Sigmoid colon (tissue), 4 donors: ENCODE measurements at regions not wholly inside any gene's neighbourhood (a gene's known extent, or its start where the extent isn't known, plus 50 kb on each side); places are given as distances from the start of the nearest gene placed in this dataset.

Source experiments
- EP300 ChIP-seq, 4 donors: sonication (generic); formaldehyde crosslinking; IDR thresholded peaks; one replicate each; pipeline ENCODE4 v1.6.1; 2017; ENCODE audit warnings: antibody characterized with exemption in 4 of 4
- POLR2A ChIP-seq, 2 donors: fragments of 450-650 bp; IDR thresholded peaks; one replicate each; pipeline ENCODE4 v1.6.1; 2016; ENCODE audit warnings: antibody characterized with exemption in 2 of 2, mild to moderate bottlenecking in 2 of 2, moderate library complexity in 2 of 2
- POLR2AphosphoS5 ChIP-seq, 4 donors: sonication (generic); formaldehyde crosslinking; IDR thresholded peaks; one replicate each; pipeline ENCODE4 v1.6.1; 2017; ENCODE audit warnings: antibody characterized with exemption in 4 of 4
- TF ChIP-seq, protein P1 (sequence below), 4 experiments: fragments of 450-650 bp in 3 of 4; fragments of 200-600 bp in 1 of 4; IDR thresholded peaks; one replicate each; pipeline ENCODE4 v1.5.1; 2016 to 2019; ENCODE audit warnings: antibody characterized with exemption in 4 of 4, mild to moderate bottlenecking in 3 of 4, moderate library complexity in 2 of 4

DNA sequence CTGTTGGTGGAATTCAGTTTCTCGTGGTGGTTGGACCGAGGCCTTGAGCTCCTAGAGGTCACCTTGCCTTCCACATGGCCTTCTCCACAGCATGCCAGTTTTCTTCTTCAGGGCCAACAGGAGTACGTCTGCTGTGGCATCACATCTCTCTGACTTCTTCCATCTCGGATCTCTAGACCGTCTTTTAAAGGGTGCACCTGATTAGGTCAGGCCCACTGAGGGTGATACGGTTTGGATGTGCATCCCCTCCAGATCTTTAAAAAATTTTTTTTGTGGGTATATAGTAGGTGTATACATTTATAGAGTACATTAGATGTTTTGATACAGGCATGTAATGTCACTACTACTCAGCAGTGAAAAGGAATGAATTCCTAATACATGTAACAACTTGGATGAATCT, 58.3 kb upstream of the BRD7 start:
- TF ChIP-seq, protein P1, sequence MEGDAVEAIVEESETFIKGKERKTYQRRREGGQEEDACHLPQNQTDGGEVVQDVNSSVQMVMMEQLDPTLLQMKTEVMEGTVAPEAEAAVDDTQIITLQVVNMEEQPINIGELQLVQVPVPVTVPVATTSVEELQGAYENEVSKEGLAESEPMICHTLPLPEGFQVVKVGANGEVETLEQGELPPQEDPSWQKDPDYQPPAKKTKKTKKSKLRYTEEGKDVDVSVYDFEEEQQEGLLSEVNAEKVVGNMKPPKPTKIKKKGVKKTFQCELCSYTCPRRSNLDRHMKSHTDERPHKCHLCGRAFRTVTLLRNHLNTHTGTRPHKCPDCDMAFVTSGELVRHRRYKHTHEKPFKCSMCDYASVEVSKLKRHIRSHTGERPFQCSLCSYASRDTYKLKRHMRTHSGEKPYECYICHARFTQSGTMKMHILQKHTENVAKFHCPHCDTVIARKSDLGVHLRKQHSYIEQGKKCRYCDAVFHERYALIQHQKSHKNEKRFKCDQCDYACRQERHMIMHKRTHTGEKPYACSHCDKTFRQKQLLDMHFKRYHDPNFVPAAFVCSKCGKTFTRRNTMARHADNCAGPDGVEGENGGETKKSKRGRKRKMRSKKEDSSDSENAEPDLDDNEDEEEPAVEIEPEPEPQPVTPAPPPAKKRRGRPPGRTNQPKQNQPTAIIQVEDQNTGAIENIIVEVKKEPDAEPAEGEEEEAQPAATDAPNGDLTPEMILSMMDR (IDR thresholded peaks at IDR 0.05), result no peak
- TF ChIP-seq POLR2A (IDR thresholded peaks at IDR 0.05), result no peak
- TF ChIP-seq EP300 (IDR thresholded peaks at IDR 0.05), result no peak
- no peak for TF ChIP-seq POLR2AphosphoS5 (IDR thresholded peaks at IDR 0.05)
